A549 (cell line): ENCODE measurements at regions not wholly inside any gene's neighbourhood (a gene's known extent, or its start where the extent isn't known, plus 50 kb on each side); places are given as distances from the start of the nearest gene placed in this dataset.

Experiments used
- ATAC-seq, 2 experiments: fragments of 200-7000 bp in 1 of 2; fragments of >200 bp in 1 of 2; cut with Nextera tagmentation in 1 of 2; cut with Tn5 transposase in 1 of 2; 3 replicates each; pipeline versions ENCODE4 v1.8.0 to v1.9.1; 2018 to 2020; ENCODE audit warnings: mild to moderate bottlenecking in 1 of 2, moderate library complexity in 1 of 2
- CTCF ChIA-PET: fragments of 300-600 bp; sonication (Branson Sonifier 250); formaldehyde crosslinking; extraction: SDS; loops from one replicate; lab custom pipeline; 2021; ENCODE audit warnings: antibody characterized with exemption, inconsistent platforms; lab: Yijun Ruan, JAX
- POLR2A ChIA-PET: fragments of 350-600 bp; formaldehyde crosslinking; extraction: SDS; loops from one replicate; lab custom pipeline; 2021; ENCODE audit warnings: antibody characterized with exemption, inconsistent platforms; lab: Yijun Ruan, JAX
- DNase-seq, 2 experiments: peaks; one replicate each; pipeline versions ENCODE4 v3.0.0 to v3.0.0-alpha.2; 2011 to 2016; ENCODE audit warnings: low read depth in 1 of 2, low spot score in 1 of 2
- FAIRE-seq: peaks from 2 replicates; lab custom pipeline; 2011; peaks lifted over from hg19 to GRCh38; lab: Jason Lieb, UNC
- H3K27ac ChIP-seq, 2 experiments: fragments of >200 bp; sonication (Bioruptor Twin); formaldehyde crosslinking; 3 replicates each; pipeline ENCODE4 v1.5.1; 2016 to 2017
- H3K4me1 ChIP-seq: fragments of >200 bp; sonication (Bioruptor Twin); formaldehyde crosslinking; 3 replicates; pipeline ENCODE4 v1.6.1; 2016
- H3K4me2 ChIP-seq: fragments of >200 bp; sonication (Bioruptor Twin); formaldehyde crosslinking; 3 replicates; pipeline ENCODE4 v1.6.1; 2016
- H3K4me3 ChIP-seq: fragments of >200 bp; sonication (Bioruptor Twin); formaldehyde crosslinking; 3 replicates; pipeline ENCODE4 v1.5.1; 2016
- H3K9me3 ChIP-seq: fragments of >200 bp; sonication (Bioruptor Twin); formaldehyde crosslinking; 3 replicates; pipeline ENCODE4 v1.6.1; 2016
- CBX2 ChIP-seq: fragments of 200-600 bp; sonication (generic); IDR thresholded peaks from 2 replicates; pipeline ENCODE4 v1.6.1; 2016; ENCODE audit warnings: low read depth, mild to moderate bottlenecking, borderline replicate concordance
- CHD2 ChIP-seq: fragments of 150-350 bp; IDR thresholded peaks from 2 replicates; pipeline ENCODE4 v1.6.1; 2014; ENCODE audit warnings: low read length; ENCODE audit not compliant: partially characterized antibody
- FOXS1 ChIP-seq: fragments of 250-450 bp; sonication (Bioruptor Pico); IDR thresholded peaks from 2 replicates; pipeline ENCODE4 v1.5.0; 2020; ENCODE audit warnings: mild to moderate bottlenecking, moderate library complexity
- HDAC2 ChIP-seq: fragments of 200-600 bp; sonication (generic); IDR thresholded peaks from 2 replicates; pipeline ENCODE4 v1.6.1; 2016
- HEYL ChIP-seq: fragments of 250-450 bp; sonication (Bioruptor Pico); IDR thresholded peaks from 2 replicates; pipeline ENCODE4 v1.8.0; 2021; ENCODE audit warnings: mild to moderate bottlenecking, moderate library complexity
- HOXB13 ChIP-seq: fragments of 250-450 bp; sonication (Bioruptor Pico); IDR thresholded peaks from 2 replicates; pipeline ENCODE4 v1.5.0; 2020; ENCODE audit warnings: low read depth, mild to moderate bottlenecking, moderate library complexity
- HOXB5 ChIP-seq: fragments of 250-450 bp; sonication (Bioruptor Pico); IDR thresholded peaks from 2 replicates; pipeline ENCODE4 v1.5.0; 2020; ENCODE audit warnings: mild to moderate bottlenecking, moderate library complexity
- JUN ChIP-seq, 2 experiments: fragments of >200 bp; sonication (Bioruptor Twin); formaldehyde crosslinking; IDR thresholded peaks; 2 replicates in 1 of 2; 3 replicates in 1 of 2; pipeline ENCODE4 v1.6.1; 2016 to 2017
- KDM1A ChIP-seq: fragments of 200-600 bp; sonication (generic); IDR thresholded peaks from 2 replicates; pipeline ENCODE4 v1.6.1; 2016; ENCODE audit warnings: low read depth, mild to moderate bottlenecking
- MAZ ChIP-seq: fragments of 150-350 bp; IDR thresholded peaks from 2 replicates; pipeline ENCODE4 v1.6.1; 2014; ENCODE audit warnings: antibody characterized with exemption, low read depth, low read length, borderline replicate concordance
- NR3C1 ChIP-seq: fragments of >200 bp; sonication (Bioruptor Twin); formaldehyde crosslinking; IDR thresholded peaks from 3 replicates; pipeline ENCODE4 v1.6.1; 2017
- PHF8 ChIP-seq: fragments of 200-600 bp; sonication (generic); IDR thresholded peaks from 2 replicates; pipeline ENCODE4 v1.6.1; 2016; ENCODE audit warnings: low read depth, mild to moderate bottlenecking, antibody characterized with exemption, moderate library complexity, borderline replicate concordance
- POLR2A ChIP-seq: IDR thresholded peaks from 2 replicates; pipeline ENCODE4 v1.6.1; 2012; ENCODE audit warnings: mild to moderate bottlenecking, low read length
- RAD21 ChIP-seq, 2 experiments: fragments of >200 bp in 1 of 2; sonication (Bioruptor Twin) in 1 of 2; formaldehyde crosslinking in 1 of 2; IDR thresholded peaks in 1 of 2; conservative IDR thresholded peaks in 1 of 2; 2 replicates in 1 of 2; 3 replicates in 1 of 2; pipeline ENCODE4 v1.6.1; 2012 to 2018; ENCODE audit warnings: inconsistent platforms in 1 of 2
- RNF2 ChIP-seq: fragments of 200-600 bp; sonication (generic); IDR thresholded peaks from 2 replicates; pipeline ENCODE4 v1.6.1; 2016; ENCODE audit warnings: low read depth, mild to moderate bottlenecking, antibody characterized with exemption, moderate library complexity, borderline replicate concordance
- SREBF2 ChIP-seq: fragments of 450-650 bp; IDR thresholded peaks from 2 replicates; pipeline ENCODE4 v1.6.1; 2014; ENCODE audit warnings: mild to moderate bottlenecking, moderate library complexity
- ZC3H11A ChIP-seq: fragments of 450-650 bp; IDR thresholded peaks from 2 replicates; pipeline ENCODE4 v1.6.1; 2014; ENCODE audit warnings: antibody characterized with exemption, mild to moderate bottlenecking
- WGBS: methylation state at CpG from one replicate; pipeline ENCODE4 v1.1.6; 2017; ENCODE audit errors: missing lambda C conversion rate; 5-methylcytosine and 5-hydroxymethylcytosine counted together
- TF ChIP-seq, protein P1 (sequence below): fragments of 450-650 bp; IDR thresholded peaks from 2 replicates; pipeline ENCODE4 v1.6.1; 2014; ENCODE audit warnings: antibody characterized with exemption
- TF ChIP-seq, protein P2 (sequence below): fragments of 200-600 bp; sonication (generic); IDR thresholded peaks from 2 replicates; pipeline ENCODE4 v1.6.1; 2016; ENCODE audit warnings: antibody characterized with exemption, mild to moderate bottlenecking, moderate library complexity
- TF ChIP-seq, protein P3 (sequence below): fragments of >200 bp; sonication (Bioruptor Twin); formaldehyde crosslinking; IDR thresholded peaks from 3 replicates; pipeline ENCODE4 v1.6.1; 2016

DNA sequence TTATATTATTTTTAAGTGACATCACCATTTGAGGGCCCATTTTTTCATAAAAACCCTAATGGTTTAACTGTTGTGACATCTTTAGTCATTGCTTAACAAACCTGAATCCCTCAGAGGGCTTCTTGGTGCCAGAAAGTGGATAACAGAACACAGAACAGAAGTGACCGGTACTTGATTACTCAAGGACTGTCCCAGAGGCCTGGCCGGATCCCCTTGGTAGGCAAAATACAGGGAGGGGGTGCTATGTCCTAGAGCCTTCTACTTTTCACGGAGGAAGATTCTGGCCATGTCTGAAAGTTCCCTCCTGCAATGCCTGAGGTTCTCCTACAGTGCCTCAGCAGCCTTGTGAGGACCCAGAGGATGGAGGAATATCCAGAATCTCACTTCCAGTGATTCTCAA lies 94.3 kb upstream of the DCLK2 start:
- no peak for DNase-seq
- ChIA-PET POLR2A (no interaction called here), CTCF (no interaction called here)
- H3K4me2 ChIP-seq = no peak overlapping the region
- FAIRE-seq = no peak
- ATAC-seq = no peak
- H3K4me3 ChIP-seq = no peak overlapping the region
- no peak overlapping the region for H3K27ac ChIP-seq
- 85% methylated on average over 3 of the region's 3 CpGs for WGBS
- TF ChIP-seq POLR2A = no peak
- no peak for TF ChIP-seq JUN (IDR thresholded peaks at IDR 0.05)
- no peak for TF ChIP-seq RAD21 (conservative IDR thresholded peaks at IDR 0.05 in 1 of 2, IDR thresholded peaks at IDR 0.05 in 1 of 2)
- no peak for TF ChIP-seq PHF8
- TF ChIP-seq, protein P1, sequence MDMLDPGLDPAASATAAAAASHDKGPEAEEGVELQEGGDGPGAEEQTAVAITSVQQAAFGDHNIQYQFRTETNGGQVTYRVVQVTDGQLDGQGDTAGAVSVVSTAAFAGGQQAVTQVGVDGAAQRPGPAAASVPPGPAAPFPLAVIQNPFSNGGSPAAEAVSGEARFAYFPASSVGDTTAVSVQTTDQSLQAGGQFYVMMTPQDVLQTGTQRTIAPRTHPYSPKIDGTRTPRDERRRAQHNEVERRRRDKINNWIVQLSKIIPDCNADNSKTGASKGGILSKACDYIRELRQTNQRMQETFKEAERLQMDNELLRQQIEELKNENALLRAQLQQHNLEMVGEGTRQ = no peak
- TF ChIP-seq, protein P2, sequence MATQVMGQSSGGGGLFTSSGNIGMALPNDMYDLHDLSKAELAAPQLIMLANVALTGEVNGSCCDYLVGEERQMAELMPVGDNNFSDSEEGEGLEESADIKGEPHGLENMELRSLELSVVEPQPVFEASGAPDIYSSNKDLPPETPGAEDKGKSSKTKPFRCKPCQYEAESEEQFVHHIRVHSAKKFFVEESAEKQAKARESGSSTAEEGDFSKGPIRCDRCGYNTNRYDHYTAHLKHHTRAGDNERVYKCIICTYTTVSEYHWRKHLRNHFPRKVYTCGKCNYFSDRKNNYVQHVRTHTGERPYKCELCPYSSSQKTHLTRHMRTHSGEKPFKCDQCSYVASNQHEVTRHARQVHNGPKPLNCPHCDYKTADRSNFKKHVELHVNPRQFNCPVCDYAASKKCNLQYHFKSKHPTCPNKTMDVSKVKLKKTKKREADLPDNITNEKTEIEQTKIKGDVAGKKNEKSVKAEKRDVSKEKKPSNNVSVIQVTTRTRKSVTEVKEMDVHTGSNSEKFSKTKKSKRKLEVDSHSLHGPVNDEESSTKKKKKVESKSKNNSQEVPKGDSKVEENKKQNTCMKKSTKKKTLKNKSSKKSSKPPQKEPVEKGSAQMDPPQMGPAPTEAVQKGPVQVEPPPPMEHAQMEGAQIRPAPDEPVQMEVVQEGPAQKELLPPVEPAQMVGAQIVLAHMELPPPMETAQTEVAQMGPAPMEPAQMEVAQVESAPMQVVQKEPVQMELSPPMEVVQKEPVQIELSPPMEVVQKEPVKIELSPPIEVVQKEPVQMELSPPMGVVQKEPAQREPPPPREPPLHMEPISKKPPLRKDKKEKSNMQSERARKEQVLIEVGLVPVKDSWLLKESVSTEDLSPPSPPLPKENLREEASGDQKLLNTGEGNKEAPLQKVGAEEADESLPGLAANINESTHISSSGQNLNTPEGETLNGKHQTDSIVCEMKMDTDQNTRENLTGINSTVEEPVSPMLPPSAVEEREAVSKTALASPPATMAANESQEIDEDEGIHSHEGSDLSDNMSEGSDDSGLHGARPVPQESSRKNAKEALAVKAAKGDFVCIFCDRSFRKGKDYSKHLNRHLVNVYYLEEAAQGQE = no peak
- TF ChIP-seq ZC3H11A = no peak
- no peaks in the 10 kb centered on the region for H3K9me3 ChIP-seq
- peaks cover 14% of the 10 kb centered on the region for H3K4me1 ChIP-seq

DNA sequence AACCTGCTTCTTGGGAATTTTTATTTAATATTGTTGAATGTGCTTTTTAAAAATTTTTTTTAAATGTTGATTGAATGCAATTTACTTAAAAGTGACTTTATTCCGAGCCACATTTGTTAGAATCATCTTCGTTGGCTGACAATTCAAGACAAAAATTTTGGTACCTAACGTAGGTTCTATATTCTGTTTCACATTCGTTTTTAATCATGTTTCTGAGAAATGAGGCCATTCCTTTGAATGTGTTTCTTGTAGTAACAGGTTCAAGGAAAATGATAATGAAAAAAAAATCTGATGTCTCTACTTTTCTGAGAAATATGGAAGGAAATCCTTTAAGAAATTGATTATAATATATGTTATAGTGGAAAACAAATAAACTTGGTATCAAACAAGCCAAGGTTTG lies 92.3 kb upstream of the DCLK2 start:
- no peak for FAIRE-seq
- WGBS = 80% methylated on average over 4 of the region's 4 CpGs
- POLR2A ChIA-PET = no interaction called here

More for the DNA sequence above, 92.3 kb upstream of the DCLK2 start:
- Histone ChIP-seq H3K27ac (no peak overlapping the region), H3K4me1 (peaks cover 14% of the 10 kb centered on the region), H3K9me3 (no peaks in the 10 kb centered on the region), H3K4me3 (no peak overlapping the region), H3K4me2 (no peak overlapping the region)
- DNase-seq (no peak), ATAC-seq (no peak)
- TF ChIP-seq MAZ (no peak), ZC3H11A (no peak), HEYL (CRISPR knock-in tag) (no peak), SREBF2 (no peak), HOXB5 (CRISPR knock-in tag) (no peak), HDAC2 (no peak), FOXS1 (CRISPR knock-in tag) (no peak), HOXB13 (CRISPR knock-in tag) (no peak), JUN (IDR thresholded peaks at IDR 0.05) (no peak), KDM1A (no peak), RNF2 (no peak), CHD2 (no peak), NR3C1 (no peak), CBX2 (no peak)
- TF ChIP-seq, protein P2 = no peak
- TF ChIP-seq, protein P3, sequence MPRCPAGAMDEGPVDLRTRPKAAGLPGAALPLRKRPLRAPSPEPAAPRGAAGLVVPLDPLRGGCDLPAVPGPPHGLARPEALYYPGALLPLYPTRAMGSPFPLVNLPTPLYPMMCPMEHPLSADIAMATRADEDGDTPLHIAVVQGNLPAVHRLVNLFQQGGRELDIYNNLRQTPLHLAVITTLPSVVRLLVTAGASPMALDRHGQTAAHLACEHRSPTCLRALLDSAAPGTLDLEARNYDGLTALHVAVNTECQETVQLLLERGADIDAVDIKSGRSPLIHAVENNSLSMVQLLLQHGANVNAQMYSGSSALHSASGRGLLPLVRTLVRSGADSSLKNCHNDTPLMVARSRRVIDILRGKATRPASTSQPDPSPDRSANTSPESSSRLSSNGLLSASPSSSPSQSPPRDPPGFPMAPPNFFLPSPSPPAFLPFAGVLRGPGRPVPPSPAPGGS = no peak
- CTCF ChIA-PET = interaction anchor here (0.8 kb wide), 1 partner anchor 17 kb away, joined by 3 read pairs; no protein-coding TSS in a partner anchor
